HEK293 (cell line): ENCODE measurements at regions not wholly inside any gene's neighbourhood (a gene's known extent, or its start where the extent isn't known, plus 50 kb on each side); places are given as distances from the start of the nearest gene placed in this dataset.

ENCODE experiments used
- CTCF ChIA-PET: fragments of 350-600 bp; formaldehyde crosslinking; extraction: SDS; loops from one replicate; lab custom pipeline; 2021; ENCODE audit warnings: antibody characterized with exemption; lab: Yijun Ruan, JAX
- POLR2A ChIA-PET: fragments of 300-600 bp; formaldehyde crosslinking; extraction: SDS; loops from one replicate; lab custom pipeline; 2020; ENCODE audit warnings: antibody characterized with exemption, inconsistent platforms; lab: Yijun Ruan, JAX
- H3K27ac ChIP-seq: fragments of 200-500 bp; sonication (Bioruptor generic); 2 replicates; pipeline ENCODE4 v1.5.1; 2014; ENCODE audit warnings: low read depth, low read length, control low read depth, inconsistent platforms; ENCODE audit errors: extremely low read depth
- H3K36me3 ChIP-seq, 2 experiments: fragments of 200-500 bp in 1 of 2; sonication (Bioruptor generic) in 1 of 2; 1 replicate in 1 of 2; 2 replicates in 1 of 2; pipeline ENCODE4 v1.5.1; 2014 to 2017; ENCODE audit warnings: inconsistent platforms in 2 of 2, low read length in 2 of 2; ENCODE audit not compliant: control insufficient read depth in 2 of 2, insufficient read depth in 1 of 2
- H3K4me1 ChIP-seq: fragments of 200-500 bp; sonication (Bioruptor generic); 2 replicates; pipeline ENCODE4 v1.5.1; 2014; ENCODE audit warnings: mild to moderate bottlenecking, low read length, inconsistent platforms; ENCODE audit not compliant: control insufficient read depth, insufficient read depth
- H3K4me3 ChIP-seq: 2 replicates; pipeline ENCODE4 v1.5.1; 2011; ENCODE audit warnings: low read depth, mild to moderate bottlenecking, control low read depth, low read length, moderate library complexity
- H3K9me3 ChIP-seq: fragments of 200-500 bp; sonication (Bioruptor generic); 2 replicates; pipeline ENCODE4 v1.5.1; 2014; ENCODE audit warnings: low read depth, low read length, inconsistent platforms; ENCODE audit not compliant: control insufficient read depth, insufficient read depth
- EGR2 ChIP-seq: fragments of 450-650 bp; formaldehyde crosslinking; IDR thresholded peaks from 2 replicates; pipeline ENCODE4 v1.5.1; 2016; ENCODE audit warnings: low read depth, missing biosample characterization, missing genetic modification characterization
- KLF10 ChIP-seq: fragments of 450-650 bp; IDR thresholded peaks from 2 replicates; pipeline ENCODE4 v1.5.1; 2018; ENCODE audit warnings: missing biosample characterization, mild to moderate bottlenecking, missing genetic modification characterization
- ZBTB20 ChIP-seq: fragments of 450-650 bp; formaldehyde crosslinking; IDR thresholded peaks from 2 replicates; pipeline ENCODE4 v1.5.1; 2016; ENCODE audit warnings: missing biosample characterization, missing genetic modification characterization
- ZFHX2 ChIP-seq: fragments of 450-650 bp; formaldehyde crosslinking; conservative IDR thresholded peaks from 2 replicates; pipeline ENCODE4 v1.5.1; 2016; ENCODE audit warnings: missing biosample characterization, missing genetic modification characterization
- ZIC2 ChIP-seq: fragments of 450-650 bp; formaldehyde crosslinking; IDR thresholded peaks from 2 replicates; pipeline ENCODE4 v1.5.1; 2016; ENCODE audit warnings: missing biosample characterization, missing genetic modification characterization
- ZNF112 ChIP-seq: fragments of 450-650 bp; formaldehyde crosslinking; IDR thresholded peaks from 2 replicates; pipeline ENCODE4 v1.5.0; 2017; ENCODE audit warnings: missing biosample characterization, missing genetic modification characterization
- ZNF114 ChIP-seq: fragments of 450-650 bp; formaldehyde crosslinking; IDR thresholded peaks from 2 replicates; pipeline ENCODE4 v1.5.0; 2017; ENCODE audit warnings: missing biosample characterization, missing genetic modification characterization
- ZNF146 ChIP-seq: fragments of 450-650 bp; formaldehyde crosslinking; IDR thresholded peaks from 2 replicates; pipeline ENCODE4 v1.5.1; 2016; ENCODE audit warnings: missing biosample characterization, missing genetic modification characterization
- ZNF174 ChIP-seq: fragments of 450-650 bp; formaldehyde crosslinking; IDR thresholded peaks from 2 replicates; pipeline ENCODE4 v1.5.0; 2017; ENCODE audit warnings: missing biosample characterization, mild to moderate bottlenecking, missing genetic modification characterization
- ZNF2 ChIP-seq: fragments of 450-650 bp; formaldehyde crosslinking; IDR thresholded peaks from 2 replicates; pipeline ENCODE4 v1.5.1; 2016; ENCODE audit warnings: missing biosample characterization, missing genetic modification characterization
- ZNF211 ChIP-seq: fragments of 450-650 bp; formaldehyde crosslinking; IDR thresholded peaks from 2 replicates; pipeline ENCODE4 v1.5.1; 2016; ENCODE audit warnings: low read depth, missing biosample characterization, missing genetic modification characterization
- ZNF394 ChIP-seq: fragments of 450-650 bp; formaldehyde crosslinking; IDR thresholded peaks from 2 replicates; pipeline ENCODE4 v1.5.1; 2016; ENCODE audit warnings: missing biosample characterization, missing genetic modification characterization, mild to moderate bottlenecking, moderate library complexity, borderline replicate concordance
- ZNF510 ChIP-seq: fragments of 450-650 bp; formaldehyde crosslinking; IDR thresholded peaks from 2 replicates; pipeline ENCODE4 v1.5.1; 2018; ENCODE audit warnings: mild to moderate bottlenecking, missing genetic modification characterization, missing biosample characterization; ENCODE audit not compliant: insufficient replicate concordance
- ZNF548 ChIP-seq: fragments of 450-650 bp; formaldehyde crosslinking; IDR thresholded peaks from 2 replicates; pipeline ENCODE4 v1.5.1; 2016; ENCODE audit warnings: missing biosample characterization, missing genetic modification characterization
- ZNF558 ChIP-seq: fragments of 450-650 bp; formaldehyde crosslinking; IDR thresholded peaks from 2 replicates; pipeline ENCODE4 v1.5.1; 2016; ENCODE audit warnings: missing biosample characterization, missing genetic modification characterization
- ZNF600 ChIP-seq: fragments of 450-650 bp; formaldehyde crosslinking; IDR thresholded peaks from 2 replicates; pipeline ENCODE4 v1.5.1; 2016; ENCODE audit warnings: missing biosample characterization, missing genetic modification characterization
- ZNF664 ChIP-seq: fragments of 450-650 bp; formaldehyde crosslinking; IDR thresholded peaks from 2 replicates; pipeline ENCODE4 v1.5.1; 2016; ENCODE audit warnings: missing biosample characterization, missing genetic modification characterization
- ZNF785 ChIP-seq: fragments of 450-650 bp; formaldehyde crosslinking; IDR thresholded peaks from 2 replicates; pipeline ENCODE4 v1.5.1; 2016; ENCODE audit warnings: missing biosample characterization, missing genetic modification characterization
- TF ChIP-seq, protein P1 (sequence below): IDR thresholded peaks from 2 replicates; pipeline ENCODE4 v1.6.1; 2011; ENCODE audit warnings: mild to moderate bottlenecking, low read depth, low read length, borderline replicate concordance
- TF ChIP-seq, protein P2 (sequence below): fragments of 450-650 bp; formaldehyde crosslinking; IDR thresholded peaks from 2 replicates; pipeline ENCODE4 v1.5.1; 2016; ENCODE audit warnings: missing biosample characterization, missing genetic modification characterization
- TF ChIP-seq, protein P3 (sequence below): fragments of 450-650 bp; formaldehyde crosslinking; IDR thresholded peaks from 2 replicates; pipeline ENCODE4 v1.5.1; 2016; ENCODE audit warnings: missing biosample characterization, missing genetic modification characterization
- TF ChIP-seq, protein P4 (sequence below): fragments of 450-650 bp; formaldehyde crosslinking; IDR thresholded peaks from 2 replicates; pipeline ENCODE4 v1.5.1; 2016; ENCODE audit warnings: missing biosample characterization, missing genetic modification characterization

DNA sequence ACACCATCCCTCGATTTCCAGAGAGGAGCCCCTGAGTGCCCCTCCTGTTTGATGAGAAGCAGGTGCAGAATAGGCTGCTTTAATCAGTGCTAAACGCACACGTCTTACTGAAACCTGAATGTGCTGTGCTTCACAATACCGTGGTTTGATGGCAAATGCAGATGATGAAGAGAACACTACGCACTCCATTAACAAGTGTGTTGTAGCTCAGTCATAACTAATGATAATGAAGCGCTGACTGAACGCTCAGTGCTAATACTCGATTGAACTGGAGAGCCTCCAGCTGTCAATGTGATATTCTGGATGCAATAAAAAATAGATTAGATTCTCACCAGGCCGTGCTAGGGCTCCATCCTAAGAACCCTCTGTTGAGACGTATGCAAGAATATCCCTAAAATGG lies 279.7 kb upstream of the PLPP4 start:
- CTCF ChIA-PET = no interaction called here
- no peaks in the 10 kb centered on the region for H3K36me3 ChIP-seq
- TF ChIP-seq ZNF548 (tag by site-specific recombination) = no peak
- TF ChIP-seq EGR2 (tag by site-specific recombination) = no peak
- no peak for TF ChIP-seq ZNF2 (tag by site-specific recombination)
- TF ChIP-seq ZNF785 (tag by site-specific recombination) = no peak
- TF ChIP-seq ZNF114 = no peak
- TF ChIP-seq, protein P1, sequence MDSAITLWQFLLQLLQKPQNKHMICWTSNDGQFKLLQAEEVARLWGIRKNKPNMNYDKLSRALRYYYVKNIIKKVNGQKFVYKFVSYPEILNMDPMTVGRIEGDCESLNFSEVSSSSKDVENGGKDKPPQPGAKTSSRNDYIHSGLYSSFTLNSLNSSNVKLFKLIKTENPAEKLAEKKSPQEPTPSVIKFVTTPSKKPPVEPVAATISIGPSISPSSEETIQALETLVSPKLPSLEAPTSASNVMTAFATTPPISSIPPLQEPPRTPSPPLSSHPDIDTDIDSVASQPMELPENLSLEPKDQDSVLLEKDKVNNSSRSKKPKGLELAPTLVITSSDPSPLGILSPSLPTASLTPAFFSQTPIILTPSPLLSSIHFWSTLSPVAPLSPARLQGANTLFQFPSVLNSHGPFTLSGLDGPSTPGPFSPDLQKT = no peak
- no peak for TF ChIP-seq ZNF174
- TF ChIP-seq ZBTB20 (tag by site-specific recombination) = no peak
- no peak for TF ChIP-seq ZNF664 (tag by site-specific recombination)
- TF ChIP-seq ZNF394 (tag by site-specific recombination) = no peak
- TF ChIP-seq, protein P2, sequence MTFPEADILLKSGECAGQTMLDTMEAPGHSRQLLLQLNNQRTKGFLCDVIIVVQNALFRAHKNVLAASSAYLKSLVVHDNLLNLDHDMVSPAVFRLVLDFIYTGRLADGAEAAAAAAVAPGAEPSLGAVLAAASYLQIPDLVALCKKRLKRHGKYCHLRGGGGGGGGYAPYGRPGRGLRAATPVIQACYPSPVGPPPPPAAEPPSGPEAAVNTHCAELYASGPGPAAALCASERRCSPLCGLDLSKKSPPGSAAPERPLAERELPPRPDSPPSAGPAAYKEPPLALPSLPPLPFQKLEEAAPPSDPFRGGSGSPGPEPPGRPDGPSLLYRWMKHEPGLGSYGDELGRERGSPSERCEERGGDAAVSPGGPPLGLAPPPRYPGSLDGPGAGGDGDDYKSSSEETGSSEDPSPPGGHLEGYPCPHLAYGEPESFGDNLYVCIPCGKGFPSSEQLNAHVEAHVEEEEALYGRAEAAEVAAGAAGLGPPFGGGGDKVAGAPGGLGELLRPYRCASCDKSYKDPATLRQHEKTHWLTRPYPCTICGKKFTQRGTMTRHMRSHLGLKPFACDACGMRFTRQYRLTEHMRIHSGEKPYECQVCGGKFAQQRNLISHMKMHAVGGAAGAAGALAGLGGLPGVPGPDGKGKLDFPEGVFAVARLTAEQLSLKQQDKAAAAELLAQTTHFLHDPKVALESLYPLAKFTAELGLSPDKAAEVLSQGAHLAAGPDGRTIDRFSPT (tag by site-specific recombination) = no peak
- TF ChIP-seq ZNF211 (tag by site-specific recombination) = no peak
- TF ChIP-seq, protein P3, sequence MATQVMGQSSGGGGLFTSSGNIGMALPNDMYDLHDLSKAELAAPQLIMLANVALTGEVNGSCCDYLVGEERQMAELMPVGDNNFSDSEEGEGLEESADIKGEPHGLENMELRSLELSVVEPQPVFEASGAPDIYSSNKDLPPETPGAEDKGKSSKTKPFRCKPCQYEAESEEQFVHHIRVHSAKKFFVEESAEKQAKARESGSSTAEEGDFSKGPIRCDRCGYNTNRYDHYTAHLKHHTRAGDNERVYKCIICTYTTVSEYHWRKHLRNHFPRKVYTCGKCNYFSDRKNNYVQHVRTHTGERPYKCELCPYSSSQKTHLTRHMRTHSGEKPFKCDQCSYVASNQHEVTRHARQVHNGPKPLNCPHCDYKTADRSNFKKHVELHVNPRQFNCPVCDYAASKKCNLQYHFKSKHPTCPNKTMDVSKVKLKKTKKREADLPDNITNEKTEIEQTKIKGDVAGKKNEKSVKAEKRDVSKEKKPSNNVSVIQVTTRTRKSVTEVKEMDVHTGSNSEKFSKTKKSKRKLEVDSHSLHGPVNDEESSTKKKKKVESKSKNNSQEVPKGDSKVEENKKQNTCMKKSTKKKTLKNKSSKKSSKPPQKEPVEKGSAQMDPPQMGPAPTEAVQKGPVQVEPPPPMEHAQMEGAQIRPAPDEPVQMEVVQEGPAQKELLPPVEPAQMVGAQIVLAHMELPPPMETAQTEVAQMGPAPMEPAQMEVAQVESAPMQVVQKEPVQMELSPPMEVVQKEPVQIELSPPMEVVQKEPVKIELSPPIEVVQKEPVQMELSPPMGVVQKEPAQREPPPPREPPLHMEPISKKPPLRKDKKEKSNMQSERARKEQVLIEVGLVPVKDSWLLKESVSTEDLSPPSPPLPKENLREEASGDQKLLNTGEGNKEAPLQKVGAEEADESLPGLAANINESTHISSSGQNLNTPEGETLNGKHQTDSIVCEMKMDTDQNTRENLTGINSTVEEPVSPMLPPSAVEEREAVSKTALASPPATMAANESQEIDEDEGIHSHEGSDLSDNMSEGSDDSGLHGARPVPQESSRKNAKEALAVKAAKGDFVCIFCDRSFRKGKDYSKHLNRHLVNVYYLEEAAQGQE = no peak
- no peak for TF ChIP-seq ZIC2 (tag by site-specific recombination)
- TF ChIP-seq ZNF558 = no peak
- TF ChIP-seq ZNF146 (tag by site-specific recombination) = no peak
- TF ChIP-seq KLF10 (tag by site-specific recombination) = no peak

DNA sequence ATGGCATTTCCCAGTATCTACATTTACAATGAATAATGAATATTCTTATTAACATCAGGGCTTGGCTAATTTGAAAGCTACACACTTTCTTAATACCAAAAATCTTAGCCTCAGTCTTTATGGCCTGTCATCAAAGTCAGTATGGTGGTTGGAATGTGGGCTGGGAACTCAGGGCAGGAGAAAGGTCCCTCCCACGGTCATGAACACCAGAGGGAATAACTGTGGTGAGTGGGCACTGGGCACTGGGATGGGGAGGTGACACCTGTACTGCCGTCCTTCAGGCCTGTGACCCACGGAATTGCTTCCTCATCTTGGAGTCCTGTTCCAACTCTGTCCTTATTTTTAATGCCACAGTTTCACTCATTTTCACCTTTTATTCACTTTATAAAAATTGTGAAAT lies 276.9 kb upstream of the PLPP4 start:
- Histone ChIP-seq H3K27ac (no peak overlapping the region), H3K4me1 (no peaks in the 10 kb centered on the region), H3K4me3 (no peak overlapping the region), H3K9me3 (no peaks in the 10 kb centered on the region), H3K36me3 (no peaks in the 10 kb centered on the region)
- no peak for TF ChIP-seq ZNF510 (tag by site-specific recombination)
- TF ChIP-seq ZNF112 (tag by site-specific recombination) = no peak
- TF ChIP-seq, protein P4, sequence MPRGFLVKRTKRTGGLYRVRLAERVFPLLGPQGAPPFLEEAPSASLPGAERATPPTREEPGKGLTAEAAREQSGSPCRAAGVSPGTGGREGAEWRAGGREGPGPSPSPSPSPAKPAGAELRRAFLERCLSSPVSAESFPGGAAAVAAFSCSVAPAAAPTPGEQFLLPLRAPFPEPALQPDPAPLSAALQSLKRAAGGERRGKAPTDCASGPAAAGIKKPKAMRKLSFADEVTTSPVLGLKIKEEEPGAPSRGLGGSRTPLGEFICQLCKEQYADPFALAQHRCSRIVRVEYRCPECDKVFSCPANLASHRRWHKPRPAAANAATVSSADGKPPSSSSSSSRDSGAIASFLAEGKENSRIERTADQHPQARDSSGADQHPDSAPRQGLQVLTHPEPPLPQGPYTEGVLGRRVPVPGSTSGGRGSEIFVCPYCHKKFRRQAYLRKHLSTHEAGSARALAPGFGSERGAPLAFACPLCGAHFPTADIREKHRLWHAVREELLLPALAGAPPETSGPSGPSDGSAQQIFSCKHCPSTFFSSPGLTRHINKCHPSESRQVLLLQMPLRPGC (tag by site-specific recombination) = no peak
- TF ChIP-seq ZNF600 (tag by site-specific recombination) = no peak
- TF ChIP-seq ZFHX2 (tag by site-specific recombination) = peak; percentile 52
- no peak for TF ChIP-seq ZNF2 (tag by site-specific recombination)
- TF ChIP-seq EGR2 (tag by site-specific recombination) = peak; percentile 63
- POLR2A ChIA-PET = no interaction called here
- CTCF ChIA-PET = interaction anchor here (0.6 kb wide), 1 partner anchor 487 kb away, joined by 3 read pairs; no protein-coding TSS in a partner anchor

More for the DNA sequence above, 279.7 kb upstream of the PLPP4 start:
- POLR2A ChIA-PET = no interaction called here
- Histone ChIP-seq H3K27ac (no peak overlapping the region), H3K4me3 (no peak overlapping the region), H3K9me3 (no peaks in the 10 kb centered on the region), H3K4me1 (no peaks in the 10 kb centered on the region)
